ENCODE measurements at regions not wholly inside any gene's neighbourhood (a gene's known extent, or its start where the extent isn't known, plus 50 kb on each side); places are given as distances from the start of the nearest gene placed in this dataset.

GRCh38 chr2:107325981-107326786, 440.2 kb upstream of the ST6GAL2 start:
- H3K27ac ChIP-seq = no peak overlapping the region
- no peak overlapping the region for H3K4me3 ChIP-seq
- H3K9me3 ChIP-seq = no peaks in the 10 kb centered on the region
- no peaks in the 10 kb centered on the region for H3K4me1 ChIP-seq (replicated peaks)
- intact Hi-C loops (cut with DNase I) = no loop called here
- DNase-seq (ENCODE audit: low spot score) = no peak
- TF ChIP-seq POLR2AphosphoS5 (IDR thresholded peaks at IDR 0.05) (no peak), CTCF (IDR thresholded peaks at IDR 0.05) (no peak), POLR2A (IDR thresholded peaks at IDR 0.05) (no peak)
- H3K27me3 ChIP-seq (replicated peaks; ENCODE audit: insufficient read depth) = no peaks in the 10 kb centered on the region
- WGBS = 51% methylated on average over 4 of the region's 4 CpGs
- H3K36me3 ChIP-seq = no peaks in the 10 kb centered on the region

- Histone ChIP-seq H3K27ac (no peak overlapping the region), H3K9me3 (no peaks in the 10 kb centered on the region), H3K36me3 (no peaks in the 10 kb centered on the region), H3K4me1 (replicated peaks) (no peaks in the 10 kb centered on the region), H3K27me3 (replicated peaks; ENCODE audit: insufficient read depth) (no peaks in the 10 kb centered on the region), H3K4me3 (no peak overlapping the region)
- WGBS = 69% methylated on average over 2 of the region's 2 CpGs
- DNase-seq (ENCODE audit: low spot score) = no peak
- intact Hi-C loops (cut with DNase I) = no loop called here
- TF ChIP-seq POLR2AphosphoS5 (IDR thresholded peaks at IDR 0.05) (no peak), CTCF (IDR thresholded peaks at IDR 0.05) (no peak), POLR2A (IDR thresholded peaks at IDR 0.05) (no peak)
These were observed 448.3 kb upstream of the ST6GAL2 start for GRCh38 chr2:107334306-107334705.

GRCh38 chr2:107336526-107336925, 450.6 kb upstream of the ST6GAL2 start:
- Histone ChIP-seq H3K4me1 (replicated peaks) (no peaks in the 10 kb centered on the region), H3K4me3 (no peak overlapping the region), H3K27me3 (replicated peaks; ENCODE audit: insufficient read depth) (no peaks in the 10 kb centered on the region), H3K36me3 (no peaks in the 10 kb centered on the region), H3K9me3 (no peaks in the 10 kb centered on the region), H3K27ac (no peak overlapping the region)
- intact Hi-C loops (cut with DNase I) = no loop called here
- 60% methylated on average over 2 of the region's 2 CpGs for WGBS
- DNase-seq (ENCODE audit: low spot score) = no peak
- TF ChIP-seq CTCF (IDR thresholded peaks at IDR 0.05) (no peak), POLR2A (IDR thresholded peaks at IDR 0.05) (no peak), POLR2AphosphoS5 (IDR thresholded peaks at IDR 0.05) (no peak)

- DNase-seq (ENCODE audit: low spot score) = no peak
- no peak overlapping the region for H3K27ac ChIP-seq
- TF ChIP-seq POLR2AphosphoS5 (IDR thresholded peaks at IDR 0.05) (no peak), CTCF (IDR thresholded peaks at IDR 0.05) (no peak), POLR2A (IDR thresholded peaks at IDR 0.05) (no peak)
- H3K27me3 ChIP-seq (replicated peaks; ENCODE audit: insufficient read depth) = no peaks in the 10 kb centered on the region
- H3K4me3 ChIP-seq = no peak overlapping the region
- no peaks in the 10 kb centered on the region for H3K36me3 ChIP-seq
- intact Hi-C loops (cut with DNase I) = no loop called here
- 78% methylated on average over 6 of the region's 6 CpGs for WGBS
- no peaks in the 10 kb centered on the region for H3K9me3 ChIP-seq
- no peaks in the 10 kb centered on the region for H3K4me1 ChIP-seq (replicated peaks)
These were observed 451.4 kb upstream of the ST6GAL2 start for GRCh38 chr2:107337209-107337898.
